ENCODE measurements at regions not wholly inside any gene's neighbourhood (a gene's known extent, or its start where the extent isn't known, plus 50 kb on each side); places are given as distances from the start of the nearest gene placed in this dataset.

GRCh38 chr4:141562649-141563048 is 73.7 kb upstream of the IL15 start:
- no peak for TF ChIP-seq SMC3 (IDR thresholded peaks at IDR 0.05)
- TF ChIP-seq CTCF (IDR thresholded peaks at IDR 0.05) = no peak
- TF ChIP-seq KDM5A (IDR thresholded peaks at IDR 0.05) = no peak
- TF ChIP-seq REST (IDR thresholded peaks at IDR 0.05) = no peak
- no peak for TF ChIP-seq JUN (IDR thresholded peaks at IDR 0.05)
- TF ChIP-seq CHD4 (IDR thresholded peaks at IDR 0.05; ENCODE audit: borderline replicate concordance) = no peak
- no peak for TF ChIP-seq TP53 (CRISPR knock-in tag; IDR thresholded peaks at IDR 0.05)
- no peak for TF ChIP-seq BCL3 (IDR thresholded peaks at IDR 0.05)
